HEK293 (cell line): ENCODE measurements at regions not wholly inside any gene's neighbourhood (a gene's known extent, or its start where the extent isn't known, plus 50 kb on each side); places are given as distances from the start of the nearest gene placed in this dataset.

Experiments
- CTCF ChIA-PET: fragments of 350-600 bp; formaldehyde crosslinking; extraction: SDS; loops from one replicate; lab custom pipeline; 2021; ENCODE audit warnings: antibody characterized with exemption; lab: Yijun Ruan, JAX
- POLR2A ChIA-PET: fragments of 300-600 bp; formaldehyde crosslinking; extraction: SDS; loops from one replicate; lab custom pipeline; 2020; ENCODE audit warnings: antibody characterized with exemption, inconsistent platforms; lab: Yijun Ruan, JAX
- H3K27ac ChIP-seq: fragments of 200-500 bp; sonication (Bioruptor generic); 2 replicates; pipeline ENCODE4 v1.5.1; 2014; ENCODE audit warnings: low read depth, low read length, control low read depth, inconsistent platforms; ENCODE audit errors: extremely low read depth
- H3K36me3 ChIP-seq, 2 experiments: fragments of 200-500 bp in 1 of 2; sonication (Bioruptor generic) in 1 of 2; 1 replicate in 1 of 2; 2 replicates in 1 of 2; pipeline ENCODE4 v1.5.1; 2014 to 2017; ENCODE audit warnings: inconsistent platforms in 2 of 2, low read length in 2 of 2; ENCODE audit not compliant: control insufficient read depth in 2 of 2, insufficient read depth in 1 of 2
- H3K4me1 ChIP-seq: fragments of 200-500 bp; sonication (Bioruptor generic); 2 replicates; pipeline ENCODE4 v1.5.1; 2014; ENCODE audit warnings: mild to moderate bottlenecking, low read length, inconsistent platforms; ENCODE audit not compliant: control insufficient read depth, insufficient read depth
- H3K4me3 ChIP-seq: 2 replicates; pipeline ENCODE4 v1.5.1; 2011; ENCODE audit warnings: low read depth, mild to moderate bottlenecking, control low read depth, low read length, moderate library complexity
- H3K9me3 ChIP-seq: fragments of 200-500 bp; sonication (Bioruptor generic); 2 replicates; pipeline ENCODE4 v1.5.1; 2014; ENCODE audit warnings: low read depth, low read length, inconsistent platforms; ENCODE audit not compliant: control insufficient read depth, insufficient read depth
- GLIS2 ChIP-seq: fragments of 450-650 bp; formaldehyde crosslinking; IDR thresholded peaks from 2 replicates; pipeline ENCODE4 v1.5.1; 2016; ENCODE audit warnings: missing biosample characterization, missing genetic modification characterization
- ZBTB11 ChIP-seq: fragments of 450-650 bp; formaldehyde crosslinking; conservative IDR thresholded peaks from 2 replicates; pipeline ENCODE4 v1.5.1; 2016; ENCODE audit warnings: low read depth, missing biosample characterization, missing genetic modification characterization
- ZBTB6 ChIP-seq: fragments of 450-650 bp; formaldehyde crosslinking; IDR thresholded peaks from 2 replicates; pipeline ENCODE4 v1.5.1; 2017; ENCODE audit warnings: missing biosample characterization, missing genetic modification characterization
- ZBTB8A ChIP-seq: fragments of 450-650 bp; formaldehyde crosslinking; IDR thresholded peaks from 2 replicates; pipeline ENCODE4 v1.5.1; 2016; ENCODE audit warnings: missing biosample characterization, missing genetic modification characterization
- ZNF621 ChIP-seq: fragments of 450-650 bp; formaldehyde crosslinking; IDR thresholded peaks from 2 replicates; pipeline ENCODE4 v1.5.1; 2017; ENCODE audit warnings: missing biosample characterization, missing genetic modification characterization
- ZNF664 ChIP-seq: fragments of 450-650 bp; formaldehyde crosslinking; IDR thresholded peaks from 2 replicates; pipeline ENCODE4 v1.5.1; 2016; ENCODE audit warnings: missing biosample characterization, missing genetic modification characterization
- ZNF707 ChIP-seq: fragments of 450-650 bp; formaldehyde crosslinking; IDR thresholded peaks from 2 replicates; pipeline ENCODE4 v1.5.1; 2016; ENCODE audit warnings: missing biosample characterization, missing genetic modification characterization

DNA sequence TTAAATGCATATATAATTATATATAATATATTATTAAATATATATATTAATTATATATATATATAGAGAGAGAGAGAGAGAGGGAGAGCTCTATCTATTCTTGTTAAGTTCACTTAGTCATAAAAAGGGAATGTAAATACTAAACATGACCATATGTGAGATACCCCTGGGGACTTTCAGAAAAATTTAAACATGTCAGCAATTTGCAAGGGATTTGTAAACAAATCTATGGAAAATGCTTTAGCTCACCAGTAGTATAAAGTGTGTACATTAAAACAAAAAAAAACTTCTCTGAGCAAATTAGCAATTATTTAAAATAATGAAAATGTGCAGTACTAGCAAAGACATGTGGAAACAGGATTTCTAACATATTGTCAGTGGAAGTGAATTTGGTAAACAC lies 1755.5 kb downstream of the PCDH19 start:
- Histone ChIP-seq H3K9me3 (no peaks in the 10 kb centered on the region), H3K4me3 (no peak overlapping the region), H3K27ac (no peak overlapping the region), H3K36me3 (no peaks in the 10 kb centered on the region), H3K4me1 (no peaks in the 10 kb centered on the region)
- TF ChIP-seq ZBTB11, result no peak
- TF ChIP-seq ZNF707 (tag by site-specific recombination), result no peak
- no peak for TF ChIP-seq ZBTB6 (tag by site-specific recombination)
- TF ChIP-seq ZNF664 (tag by site-specific recombination), result no peak
- no peak for TF ChIP-seq ZBTB8A (tag by site-specific recombination)
- no peak for TF ChIP-seq GLIS2 (tag by site-specific recombination)
- no peak for TF ChIP-seq ZNF621 (tag by site-specific recombination)
- ChIA-PET CTCF (no interaction called here), POLR2A (no interaction called here)
